ENCODE measurements at regions not wholly inside any gene's neighbourhood (a gene's known extent, or its start where the extent isn't known, plus 50 kb on each side); places are given as distances from the start of the nearest gene placed in this dataset.

DNA sequence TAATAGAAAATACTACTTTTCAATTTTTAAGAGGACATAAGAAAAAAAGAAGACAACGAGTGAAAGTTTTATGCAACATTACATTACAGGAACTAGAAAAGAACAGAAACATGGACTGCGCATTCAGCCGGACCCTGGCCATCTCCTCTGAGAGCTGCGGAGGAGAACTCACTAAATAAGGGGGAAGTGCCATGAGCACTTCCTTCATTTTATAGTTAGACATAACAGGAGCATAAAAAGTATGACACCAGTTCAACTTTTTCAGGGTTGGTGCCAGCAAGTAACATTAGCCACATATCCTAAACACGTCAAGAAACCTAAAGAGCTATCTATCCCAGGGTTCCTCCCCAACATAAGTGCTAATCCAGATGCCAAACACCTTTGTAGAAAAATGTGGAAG is 78.0 kb upstream of the SERTAD2 start:
- H3K27ac ChIP-seq (ENCODE audit: low read depth, low read length, poor library complexity, severe bottlenecking), result peak overlapping the region; percentile 99
- H2AFZ ChIP-seq (ENCODE audit: low read length), result no peak overlapping the region
- peaks cover 16% of the 10 kb centered on the region; the same call in 1 of the 2 replicates for H3K79me2 ChIP-seq (ENCODE audit: insufficient read depth, low read length)
- peaks cover 11% of the 10 kb centered on the region; the same call in 1 of the 2 replicates for H3F3A ChIP-seq (ENCODE audit: insufficient read depth, low read length)
- H3K4me3 ChIP-seq (ENCODE audit: low read depth, low read length, poor library complexity, severe bottlenecking), result peak overlapping the region; percentile 52
- no peaks in the 10 kb centered on the region for H3K9me3 ChIP-seq (ENCODE audit: low read length)
- no peaks in the 10 kb centered on the region for H3K9me2 ChIP-seq (ENCODE audit: low read depth, low read length)
- no peaks in the 10 kb centered on the region for H3K27me3 ChIP-seq (ENCODE audit: insufficient read depth, low read length)
- H4K20me1 ChIP-seq (ENCODE audit: insufficient read depth, low read length), result no peaks in the 10 kb centered on the region
- peaks cover 96% of the 10 kb centered on the region for H3K4me1 ChIP-seq (ENCODE audit: insufficient read depth, low read length, severe bottlenecking)
- peak overlapping the region; percentile 63 for H3K9ac ChIP-seq (ENCODE audit: low read length)
- H3K4me2 ChIP-seq (ENCODE audit: low read length), result peak overlapping the region; percentile 68
- TF ChIP-seq, protein P1, sequence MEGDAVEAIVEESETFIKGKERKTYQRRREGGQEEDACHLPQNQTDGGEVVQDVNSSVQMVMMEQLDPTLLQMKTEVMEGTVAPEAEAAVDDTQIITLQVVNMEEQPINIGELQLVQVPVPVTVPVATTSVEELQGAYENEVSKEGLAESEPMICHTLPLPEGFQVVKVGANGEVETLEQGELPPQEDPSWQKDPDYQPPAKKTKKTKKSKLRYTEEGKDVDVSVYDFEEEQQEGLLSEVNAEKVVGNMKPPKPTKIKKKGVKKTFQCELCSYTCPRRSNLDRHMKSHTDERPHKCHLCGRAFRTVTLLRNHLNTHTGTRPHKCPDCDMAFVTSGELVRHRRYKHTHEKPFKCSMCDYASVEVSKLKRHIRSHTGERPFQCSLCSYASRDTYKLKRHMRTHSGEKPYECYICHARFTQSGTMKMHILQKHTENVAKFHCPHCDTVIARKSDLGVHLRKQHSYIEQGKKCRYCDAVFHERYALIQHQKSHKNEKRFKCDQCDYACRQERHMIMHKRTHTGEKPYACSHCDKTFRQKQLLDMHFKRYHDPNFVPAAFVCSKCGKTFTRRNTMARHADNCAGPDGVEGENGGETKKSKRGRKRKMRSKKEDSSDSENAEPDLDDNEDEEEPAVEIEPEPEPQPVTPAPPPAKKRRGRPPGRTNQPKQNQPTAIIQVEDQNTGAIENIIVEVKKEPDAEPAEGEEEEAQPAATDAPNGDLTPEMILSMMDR (IDR thresholded peaks at IDR 0.05; ENCODE audit: low read length), result no peak
- TF ChIP-seq EZH2 (IDR thresholded peaks at IDR 0.05; ENCODE audit: borderline replicate concordance, low read length), result no peak
- H3K36me3 ChIP-seq (ENCODE audit: insufficient read depth, low read length), result peaks cover 6% of the 10 kb centered on the region; the same call in 1 of the 2 replicates

DNA sequence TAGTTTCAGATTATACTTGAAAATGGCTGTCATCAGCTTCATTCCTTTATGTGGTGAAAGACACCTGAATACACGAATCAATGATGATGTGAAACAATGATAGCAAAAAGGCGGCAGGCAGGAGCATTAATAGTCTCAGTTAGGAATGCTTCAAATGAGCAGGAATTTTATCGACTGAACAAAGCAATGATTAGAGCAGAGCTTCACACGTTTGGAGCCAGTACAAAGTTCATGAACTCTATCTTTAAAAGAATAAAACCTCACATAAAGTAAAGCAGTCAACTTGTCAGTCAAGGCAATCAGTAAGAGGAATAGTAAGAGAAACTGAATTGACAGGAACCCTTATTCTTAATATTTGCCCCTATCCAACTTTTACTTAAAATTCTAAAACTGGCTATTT is 78.4 kb upstream of the SERTAD2 start:
- H3K9ac ChIP-seq (ENCODE audit: low read length), result peak overlapping the region; percentile 63; the same call in 1 of the 2 replicates
- H3K36me3 ChIP-seq (ENCODE audit: insufficient read depth, low read length), result peaks cover 6% of the 10 kb centered on the region; the same call in 1 of the 2 replicates

DNA sequence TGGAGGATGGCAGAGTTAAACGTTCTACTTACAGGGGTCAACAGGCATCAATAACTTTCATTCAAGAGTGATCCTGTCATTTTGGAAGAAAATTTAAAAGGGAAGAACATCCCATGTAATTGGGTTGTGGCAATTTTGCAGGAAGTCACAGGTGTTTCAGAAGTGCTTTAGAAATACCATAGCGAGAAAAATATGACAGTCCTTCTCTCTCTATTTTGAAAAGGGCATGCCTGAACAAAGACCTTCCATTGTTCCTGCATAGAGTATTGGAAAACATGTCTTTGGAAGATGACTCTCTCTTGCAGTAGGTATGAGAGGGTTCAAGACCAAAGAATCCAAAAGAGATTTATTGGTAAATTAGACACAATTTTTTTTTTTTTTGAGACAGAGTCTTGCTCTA is 81.8 kb upstream of the SERTAD2 start:
- Histone ChIP-seq H2AFZ (ENCODE audit: low read length) (no peak overlapping the region), H3F3A (ENCODE audit: insufficient read depth, low read length) (0 out of 2 replicates have a peak, but pooled peaks cover 5% of the 10 kb centered on the region), H3K9me2 (ENCODE audit: low read depth, low read length) (no peaks in the 10 kb centered on the region), H3K79me2 (ENCODE audit: insufficient read depth, low read length) (peaks cover 27% of the 10 kb centered on the region; the same call in 1 of the 2 replicates), H3K36me3 (ENCODE audit: insufficient read depth, low read length) (peaks cover 6% of the 10 kb centered on the region; the same call in 1 of the 2 replicates), H4K20me1 (ENCODE audit: insufficient read depth, low read length) (no peaks in the 10 kb centered on the region), H3K4me2 (ENCODE audit: low read length) (peak overlapping the region; percentile 28; the same call in 1 of the 2 replicates), H3K4me3 (ENCODE audit: low read depth, low read length, poor library complexity, severe bottlenecking) (no peak overlapping the region), H3K9ac (ENCODE audit: low read length) (no peak overlapping the region), H3K9me3 (ENCODE audit: low read length) (no peaks in the 10 kb centered on the region), H3K27me3 (ENCODE audit: insufficient read depth, low read length) (no peaks in the 10 kb centered on the region), H3K27ac (ENCODE audit: low read depth, low read length, poor library complexity, severe bottlenecking) (peak overlapping the region; percentile 60), H3K4me1 (ENCODE audit: insufficient read depth, low read length, severe bottlenecking) (peaks cover 67% of the 10 kb centered on the region)
- TF ChIP-seq, protein P1 (IDR thresholded peaks at IDR 0.05; ENCODE audit: low read length), result no peak
- no peak for TF ChIP-seq EZH2 (IDR thresholded peaks at IDR 0.05; ENCODE audit: borderline replicate concordance, low read length)

More for the DNA sequence above, 78.4 kb upstream of the SERTAD2 start:
- Histone ChIP-seq H3K27me3 (ENCODE audit: insufficient read depth, low read length) (no peaks in the 10 kb centered on the region), H3K4me2 (ENCODE audit: low read length) (peak overlapping the region; percentile 68), H3K9me3 (ENCODE audit: low read length) (no peaks in the 10 kb centered on the region), H2AFZ (ENCODE audit: low read length) (no peak overlapping the region), H3K9me2 (ENCODE audit: low read depth, low read length) (no peaks in the 10 kb centered on the region), H3K4me3 (ENCODE audit: low read depth, low read length, poor library complexity, severe bottlenecking) (peak overlapping the region; percentile 52), H3K27ac (ENCODE audit: low read depth, low read length, poor library complexity, severe bottlenecking) (peak overlapping the region; percentile 99), H3K79me2 (ENCODE audit: insufficient read depth, low read length) (peaks cover 16% of the 10 kb centered on the region; the same call in 1 of the 2 replicates), H3K4me1 (ENCODE audit: insufficient read depth, low read length, severe bottlenecking) (peaks cover 93% of the 10 kb centered on the region), H3F3A (ENCODE audit: insufficient read depth, low read length) (peaks cover 10% of the 10 kb centered on the region; the same call in 1 of the 2 replicates), H4K20me1 (ENCODE audit: insufficient read depth, low read length) (no peaks in the 10 kb centered on the region)
- TF ChIP-seq EZH2 (IDR thresholded peaks at IDR 0.05; ENCODE audit: borderline replicate concordance, low read length), result no peak
- TF ChIP-seq, protein P1 (IDR thresholded peaks at IDR 0.05; ENCODE audit: low read length), result no peak

Data from OCI-LY1 (cell line).